Fibroblast of lung (primary cell): ENCODE measurements at regions not wholly inside any gene's neighbourhood (a gene's known extent, or its start where the extent isn't known, plus 50 kb on each side); places are given as distances from the start of the nearest gene placed in this dataset.
"Not testable (repeated sequence)": the region's sequence is repeated elsewhere in the genome, so short reads cannot be mapped to it uniquely, and the experiment has no call there.

Experiments used
- CTCF ChIP-seq, 2 donors: IDR thresholded peaks in 1 of 2; conservative IDR thresholded peaks in 1 of 2; 1 replicate in 1 of 2; 2 replicates in 1 of 2; pipeline ENCODE4 v1.5.1; 2011 to 2012; ENCODE audit warnings: low read length in 2 of 2, control low read depth in 1 of 2, inconsistent platforms in 1 of 2, low read depth in 1 of 2, mild to moderate bottlenecking in 1 of 2
- EZH2 ChIP-seq: IDR thresholded peaks from 2 replicates; pipeline ENCODE4 v1.5.1; 2012; ENCODE audit warnings: low read length, control low read depth, mild to moderate bottlenecking; ENCODE audit errors: missing control alignments

- not testable (repeated sequence) for TF ChIP-seq CTCF (conservative IDR thresholded peaks at IDR 0.05 in 1 of 2, IDR thresholded peaks at IDR 0.05 in 1 of 2; ENCODE audit: low read depth in 1 of 2, low read length in 2 of 2); EZH2
Measured at GRCh38 chr11:45387885-45388284, 101.7 kb upstream of the SYT13 start.
